ENCODE measurements at regions not wholly inside any gene's neighbourhood (a gene's known extent, or its start where the extent isn't known, plus 50 kb on each side); places are given as distances from the start of the nearest gene placed in this dataset.

- DNase-seq: no peak
Measured at GRCh38 chr9:16171911-16172310, 619.1 kb downstream of the CCDC171 start.

- no peak for DNase-seq
Measured at GRCh38 chr9:16172796-16173195, 620.0 kb downstream of the CCDC171 start.

GRCh38 chr9:16174915-16175314 is 622.1 kb downstream of the CCDC171 start:
- no peak for DNase-seq

- DNase-seq: no peak
Measured at GRCh38 chr9:16175461-16175860, 622.6 kb downstream of the CCDC171 start.

- DNase-seq: no peak
Measured at GRCh38 chr9:16178294-16178693, 625.5 kb downstream of the CCDC171 start.

GRCh38 chr9:16179566-16179965 is 626.7 kb downstream of the CCDC171 start:
- DNase-seq: no peak

- DNase-seq: no peak
Measured at GRCh38 chr9:16180091-16180490, 627.2 kb downstream of the CCDC171 start.

GRCh38 chr9:16180546-16180945 is 627.7 kb downstream of the CCDC171 start:
- DNase-seq: no peak

GRCh38 chr9:16181539-16181938 is 628.7 kb downstream of the CCDC171 start:
- DNase-seq: no peak

- no peak for DNase-seq
Measured at GRCh38 chr9:16182784-16183183, 629.9 kb downstream of the CCDC171 start.

GRCh38 chr9:16184964-16185646 is 632.3 kb downstream of the CCDC171 start:
- DNase-seq: no peak

- DNase-seq: no peak
Measured at GRCh38 chr9:16191191-16191590, 638.3 kb downstream of the CCDC171 start.

- DNase-seq: no peak
Measured at GRCh38 chr9:16191691-16192402, 639.0 kb downstream of the CCDC171 start.

GRCh38 chr9:16192403-16193017 is 639.7 kb downstream of the CCDC171 start:
- no peak for DNase-seq

GRCh38 chr9:16193066-16193465 is 640.2 kb downstream of the CCDC171 start:
- no peak for DNase-seq

GRCh38 chr9:16196206-16196605 is 643.4 kb downstream of the CCDC171 start:
- DNase-seq: no peak

GRCh38 chr9:16197578-16198370 is 644.9 kb downstream of the CCDC171 start:
- DNase-seq: no peak

GRCh38 chr9:16198996-16199395 is 646.2 kb downstream of the CCDC171 start:
- DNase-seq: no peak

GRCh38 chr9:16202221-16202620 is 649.4 kb downstream of the CCDC171 start:
- DNase-seq: no peak

GRCh38 chr9:16202914-16203728 is 650.3 kb downstream of the CCDC171 start:
- DNase-seq: no peak

GRCh38 chr9:16203729-16204573 is 651.1 kb downstream of the CCDC171 start:
- DNase-seq: no peak

All from CD4-positive, alpha-beta T cell treated with Interleukin-21 for 1 hour (primary cell).